Cardiac muscle cell (in vitro differentiated cells and primary cell): ENCODE measurements at regions not wholly inside any gene's neighbourhood (a gene's known extent, or its start where the extent isn't known, plus 50 kb on each side); places are given as distances from the start of the nearest gene placed in this dataset.

Experiments used
- DNase-seq, 2 donors: peaks; one replicate each; pipeline versions ENCODE4 v3.0.0 to v3.0.0-alpha.2; 2010 to 2017; ENCODE audit warnings: low read depth in 1 of 2, low spot score in 1 of 2
- H3K27ac ChIP-seq: fragments of 200-600 bp; sonication (generic); 2 replicates; pipeline ENCODE4 v1.5.1; 2016
- H3K27me3 ChIP-seq: fragments of 200-600 bp; sonication (generic); 2 replicates; pipeline ENCODE4 v1.6.0; 2016; ENCODE audit warnings: control low read depth
- H3K36me3 ChIP-seq: fragments of 200-600 bp; sonication (generic); 2 replicates; pipeline ENCODE4 v1.5.1; 2016; ENCODE audit warnings: control low read depth
- H3K4me1 ChIP-seq: fragments of 200-600 bp; sonication (generic); 2 replicates; pipeline ENCODE4 v1.8.1; 2017; ENCODE audit warnings: low read depth, mild to moderate bottlenecking, mixed run types
- H3K4me3 ChIP-seq: fragments of 200-600 bp; sonication (generic); 2 replicates; pipeline ENCODE4 v1.5.1; 2016; ENCODE audit warnings: mild to moderate bottlenecking
- H3K9me3 ChIP-seq: fragments of 200-600 bp; sonication (generic); 2 replicates; pipeline ENCODE4 v1.5.1; 2017; ENCODE audit warnings: low read depth, mild to moderate bottlenecking, control low read depth
- CTCF ChIP-seq: IDR thresholded peaks from 2 replicates; pipeline ENCODE4 v1.5.1; 2012; ENCODE audit warnings: low read depth, mild to moderate bottlenecking, low read length

GRCh38 chr4:173917255-173917960 is 366.1 kb downstream of the FBXO8 start:
- no peak for TF ChIP-seq CTCF
- Histone ChIP-seq H3K27ac (peak overlapping the region; percentile 11), H3K4me1 (peaks cover 23% of the 10 kb centered on the region), H3K27me3 (no peaks in the 10 kb centered on the region), H3K4me3 (no peak overlapping the region), H3K9me3 (no peaks in the 10 kb centered on the region), H3K36me3 (no peaks in the 10 kb centered on the region)
- peak in 1 of 2 donors; percentile 74 for DNase-seq

- Histone ChIP-seq H3K4me1 (peaks cover 13% of the 10 kb centered on the region), H3K36me3 (no peaks in the 10 kb centered on the region), H3K27me3 (no peaks in the 10 kb centered on the region), H3K9me3 (no peaks in the 10 kb centered on the region), H3K4me3 (no peak overlapping the region), H3K27ac (no peak overlapping the region)
- no peak for TF ChIP-seq CTCF
- no peak for DNase-seq
These were observed 370.0 kb downstream of the FBXO8 start for GRCh38 chr4:173913496-173913895.

- no peaks in the 10 kb centered on the region for H3K9me3 ChIP-seq
- DNase-seq, result no peak
- TF ChIP-seq CTCF, result no peak
- no peak overlapping the region for H3K27ac ChIP-seq
- H3K27me3 ChIP-seq, result no peaks in the 10 kb centered on the region
- H3K4me3 ChIP-seq, result no peak overlapping the region
- no peaks in the 10 kb centered on the region for H3K36me3 ChIP-seq
- peaks cover 17% of the 10 kb centered on the region for H3K4me1 ChIP-seq
These were observed 371.1 kb downstream of the FBXO8 start for GRCh38 chr4:173912384-173912783.

GRCh38 chr4:173910891-173911290 is 372.6 kb downstream of the FBXO8 start:
- Histone ChIP-seq H3K27me3 (no peaks in the 10 kb centered on the region), H3K9me3 (no peaks in the 10 kb centered on the region), H3K36me3 (no peaks in the 10 kb centered on the region), H3K4me3 (no peak overlapping the region), H3K4me1 (peaks cover 29% of the 10 kb centered on the region), H3K27ac (no peak overlapping the region)
- no peak for TF ChIP-seq CTCF
- no peak for DNase-seq

- Histone ChIP-seq H3K27me3 (no peaks in the 10 kb centered on the region), H3K4me3 (no peak overlapping the region), H3K36me3 (no peaks in the 10 kb centered on the region), H3K9me3 (no peaks in the 10 kb centered on the region), H3K4me1 (peaks cover 33% of the 10 kb centered on the region), H3K27ac (no peak overlapping the region)
- no peak for DNase-seq
- no peak for TF ChIP-seq CTCF
These were observed 374.2 kb downstream of the FBXO8 start for GRCh38 chr4:173909294-173909693.
